GM12878 (cell line): ENCODE measurements at regions not wholly inside any gene's neighbourhood (a gene's known extent, or its start where the extent isn't known, plus 50 kb on each side); places are given as distances from the start of the nearest gene placed in this dataset.

ENCODE experiments used
- ATAC-seq: fragments of 200-7000 bp; cut with Tn5 transposase; 3 replicates; pipeline ENCODE4 v1.9.1; 2020; ENCODE audit warnings: mild to moderate bottlenecking, moderate library complexity
- BruUV-seq: library from RNA; stranded (reverse); fragments of 400-500 nt; replicated peaks from 2 replicates; lab custom pipeline; 2021; lab: Mats Ljungman, UMichigan
- CTCF ChIA-PET: fragments of 300-600 bp; sonication (Branson Sonifier 250); formaldehyde crosslinking; extraction: SDS; loops from one replicate; lab custom pipeline; 2021; ENCODE audit warnings: inconsistent platforms; lab: Yijun Ruan, JAX
- POLR2A ChIA-PET: fragments of 350-600 bp; formaldehyde crosslinking; extraction: SDS; loops from one replicate; lab custom pipeline; 2021; ENCODE audit warnings: inconsistent platforms; lab: Charles Lee
- RAD21 ChIA-PET: fragments of 300-600 bp; sonication (Branson Sonifier 250); formaldehyde crosslinking; loops from one replicate; lab custom pipeline; 2023; ENCODE audit warnings: antibody characterized with exemption; ENCODE audit not compliant: unreplicated experiment; lab: Charles Lee
- SMC1A ChIA-PET: fragments of 300-600 bp; sonication (Branson Sonifier 250); formaldehyde crosslinking; loops from one replicate; lab custom pipeline; 2023; ENCODE audit not compliant: unreplicated experiment, uncharacterized antibody; lab: Charles Lee
- DNase-seq: peaks from one replicate; pipeline ENCODE4 v3.0.0-alpha.2; 2011; ENCODE audit warnings: low read depth, low spot score
- FAIRE-seq: peaks from 3 replicates; lab custom pipeline; 2011; peaks lifted over from hg19 to GRCh38; lab: Jason Lieb, UNC
- H2AFZ ChIP-seq: 2 replicates; pipeline ENCODE4 v1.6.0; 2011; ENCODE audit warnings: low read depth, low read length, control low read depth; ENCODE audit not compliant: control insufficient read depth
- H3K27ac ChIP-seq: 2 replicates; pipeline ENCODE4 v1.5.1; 2011; ENCODE audit warnings: control low read depth; ENCODE audit not compliant: control insufficient read depth, insufficient read depth
- H3K27me3 ChIP-seq, 2 experiments: replicated peaks in 1 of 2; 2 replicates each; pipeline versions ENCODE4 v1.6.0 to v1.6.1; 2011; ENCODE audit warnings: low read length in 1 of 2; ENCODE audit not compliant: control insufficient read depth in 2 of 2, insufficient read depth in 2 of 2
- H3K36me3 ChIP-seq, 2 experiments: 2 replicates each; pipeline ENCODE4 v1.5.1; 2011; ENCODE audit warnings: low read length in 1 of 2; ENCODE audit not compliant: control insufficient read depth in 2 of 2, insufficient read depth in 2 of 2
- H3K4me1 ChIP-seq: 2 replicates; pipeline ENCODE4 v1.6.1; 2011; ENCODE audit warnings: mild to moderate bottlenecking, low read length, moderate library complexity, mixed read lengths; ENCODE audit not compliant: control insufficient read depth, insufficient read depth
- H3K4me2 ChIP-seq: 2 replicates; pipeline ENCODE4 v1.6.0; 2011; ENCODE audit warnings: control low read depth; ENCODE audit not compliant: control insufficient read depth, insufficient read depth
- H3K4me3 ChIP-seq: fragments of 200-600 bp; sonication (generic); 2 replicates; pipeline ENCODE4 v1.5.1; 2016
- H3K79me2 ChIP-seq: 2 replicates; pipeline ENCODE4 v1.6.0; 2011; ENCODE audit warnings: low read length; ENCODE audit not compliant: control insufficient read depth, insufficient read depth
- H3K9ac ChIP-seq: 2 replicates; pipeline ENCODE4 v1.8.0; 2011; ENCODE audit warnings: low read length, control low read depth, mixed read lengths; ENCODE audit not compliant: control insufficient read depth, insufficient read depth
- H3K9me3 ChIP-seq: replicated peaks from 3 replicates; pipeline ENCODE4 v1.5.1; 2011; ENCODE audit warnings: mild to moderate bottlenecking, low read length; ENCODE audit not compliant: control insufficient read depth, insufficient read depth
- H4K20me1 ChIP-seq: 2 replicates; pipeline ENCODE4 v1.6.0; 2011; ENCODE audit not compliant: control insufficient read depth, insufficient read depth
- CBX3 ChIP-seq: fragments of 200-600 bp; sonication (generic); IDR thresholded peaks from 2 replicates; pipeline ENCODE4 v1.6.1; 2016; ENCODE audit warnings: low read depth, borderline replicate concordance
- IRF4 ChIP-seq: IDR thresholded peaks from 2 replicates; pipeline ENCODE4 v1.6.1; 2011; ENCODE audit warnings: low read depth, low read length
- JUNB ChIP-seq: IDR thresholded peaks from 2 replicates; pipeline ENCODE4 v1.6.1; 2016; ENCODE audit warnings: antibody characterized with exemption, mild to moderate bottlenecking
- PML ChIP-seq: IDR thresholded peaks from 2 replicates; pipeline ENCODE4 v1.6.1; 2012; ENCODE audit warnings: low read length, inconsistent platforms
- RCOR1 ChIP-seq: conservative IDR thresholded peaks from 2 replicates; pipeline ENCODE4 v1.6.1; 2012; ENCODE audit warnings: low read depth, low read length, improper control_type of control experiment
- SPI1 ChIP-seq: IDR thresholded peaks from 2 replicates; pipeline ENCODE4 v1.6.1; 2011; ENCODE audit warnings: low read depth, mild to moderate bottlenecking, low read length, moderate library complexity, borderline replicate concordance; ENCODE audit not compliant: insufficient read depth
- SREBF2 ChIP-seq: IDR thresholded peaks from 2 replicates; pipeline ENCODE4 v1.6.1; 2012; ENCODE audit warnings: mild to moderate bottlenecking, low read length
- TARDBP ChIP-seq: IDR thresholded peaks from 2 replicates; pipeline ENCODE4 v1.6.1; 2016; ENCODE audit warnings: borderline replicate concordance
- YBX1 ChIP-seq: fragments of 450-650 bp; IDR thresholded peaks from 2 replicates; pipeline ENCODE4 v1.6.1; 2016; ENCODE audit warnings: antibody characterized with exemption
- ZBTB33 ChIP-seq: fragments of 450-650 bp; IDR thresholded peaks from 2 replicates; pipeline ENCODE4 v1.6.1; 2017; ENCODE audit warnings: mild to moderate bottlenecking
- WGBS: methylation state at CpG from one replicate; pipeline ENCODE4 v1.1.6; 2016; ENCODE audit warnings: low lambda C conversion rate; ENCODE audit not compliant: insufficient replicate concordance, insufficient coverage; ENCODE audit errors: missing lambda C conversion rate; 5-methylcytosine and 5-hydroxymethylcytosine counted together
- in situ Hi-C: fragments of 300-500 bp; cut with MboI; formaldehyde crosslinking; loops from 9 replicates; pipeline ENCODE4 v1.14.3; 2018; ENCODE audit warnings: mixed read lengths
- intact Hi-C: fragments of 100-400 bp; cut with micrococcal nuclease; formaldehyde crosslinking; loops from one replicate; pipeline ENCODE4 v1.14.2; 2022; ENCODE audit not compliant: unreplicated experiment
- TF ChIP-seq, protein P1 (sequence below): IDR thresholded peaks from 2 replicates; pipeline ENCODE4 v1.6.1; 2012; ENCODE audit warnings: low read depth, low read length, improper control_type of control experiment
- TF ChIP-seq, protein P2 (sequence below): fragments of 450-650 bp; IDR thresholded peaks from 2 replicates; pipeline ENCODE4 v1.6.1; 2017; ENCODE audit warnings: antibody characterized with exemption, mild to moderate bottlenecking, moderate library complexity
- TF ChIP-seq, protein P3 (sequence below), 3 experiments: IDR thresholded peaks in 2 of 3; conservative IDR thresholded peaks in 1 of 3; 2 replicates each; pipeline ENCODE4 v1.5.1; 2011; ENCODE audit warnings: low read depth in 3 of 3, low read length in 3 of 3, mild to moderate bottlenecking in 3 of 3, control low read depth in 2 of 3, moderate library complexity in 2 of 3, inconsistent platforms in 1 of 3, mixed read lengths in 1 of 3; ENCODE audit not compliant: control insufficient read depth in 2 of 3, insufficient read depth in 1 of 3; ENCODE audit errors: extremely low read depth in 1 of 3

- ChIA-PET POLR2A (no interaction called here), RAD21 (no interaction called here), SMC1A (no interaction called here), CTCF (no interaction called here)
- Histone ChIP-seq H3K4me2 (no peak overlapping the region), H4K20me1 (no peaks in the 10 kb centered on the region), H3K79me2 (no peaks in the 10 kb centered on the region), H3K27me3 (no peaks in the 10 kb centered on the region; a peak in 2 of 4 replicates), H3K9ac (no peak overlapping the region), H3K9me3 (no peaks in the 10 kb centered on the region; the same call in 2 of the 3 replicates), H3K4me3 (no peak overlapping the region), H3K27ac (no peak overlapping the region), H2AFZ (no peak overlapping the region), H3K36me3 (no peaks in the 10 kb centered on the region), H3K4me1 (no peaks in the 10 kb centered on the region)
- in situ Hi-C loops (no loop called here), intact Hi-C loops (no loop called here)
- ATAC-seq (no peak), FAIRE-seq (no peak), DNase-seq (no peak)
- whole genome bisulfite sequencing = 30% methylated on average over 8 of the region's 8 CpGs
- BruUV-seq = no TSS peak
- TF ChIP-seq ZBTB33 (no peak), SPI1 (no peak), PML (no peak), RCOR1 (no peak), YBX1 (no peak), JUNB (no peak)
- TF ChIP-seq, protein P1, sequence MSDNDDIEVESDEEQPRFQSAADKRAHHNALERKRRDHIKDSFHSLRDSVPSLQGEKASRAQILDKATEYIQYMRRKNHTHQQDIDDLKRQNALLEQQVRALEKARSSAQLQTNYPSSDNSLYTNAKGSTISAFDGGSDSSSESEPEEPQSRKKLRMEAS = no peak
Observed at GRCh38 chr2:234403074-234403473, 93.8 kb downstream of the ARL4C start.

DNA sequence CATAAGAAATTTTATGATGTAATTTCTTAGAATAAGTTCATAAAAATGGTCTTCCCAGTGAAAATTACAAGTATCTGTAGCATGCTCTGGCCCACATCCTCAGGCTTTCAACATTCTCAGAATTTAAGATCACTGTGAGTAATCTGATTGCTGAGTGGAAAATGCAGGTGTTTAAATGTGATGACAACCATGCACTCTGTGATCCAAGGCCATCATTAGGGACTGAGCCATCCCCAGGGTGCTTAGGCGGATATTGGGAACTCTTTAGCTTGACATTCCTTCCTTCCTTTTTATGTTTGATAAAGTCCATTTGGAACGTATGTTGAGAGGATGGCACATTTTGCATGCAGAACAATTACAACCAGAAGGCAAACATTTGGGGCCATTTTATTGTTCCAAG lies 95.5 kb downstream of the ARL4C start:
- in situ Hi-C loops (no loop called here), intact Hi-C loops (no loop called here)
- Histone ChIP-seq H3K4me2 (no peak overlapping the region), H3K27ac (no peak overlapping the region), H4K20me1 (no peaks in the 10 kb centered on the region), H3K79me2 (no peaks in the 10 kb centered on the region), H3K36me3 (no peaks in the 10 kb centered on the region), H3K9me3 (no peaks in the 10 kb centered on the region; the same call in 2 of the 3 replicates), H3K4me3 (no peak overlapping the region), H3K4me1 (no peaks in the 10 kb centered on the region), H3K9ac (no peak overlapping the region), H2AFZ (no peak overlapping the region), H3K27me3 (no peaks in the 10 kb centered on the region; a peak in 2 of 4 replicates)
- DNase-seq (no peak), ATAC-seq (no peak), FAIRE-seq (no peak)
- CTCF ChIA-PET = no interaction called here
- no TSS peak for BruUV-seq
- POLR2A ChIA-PET = no interaction called here
- SMC1A ChIA-PET = no interaction called here
- RAD21 ChIA-PET = no interaction called here
- 43% methylated on average over 2 of the region's 2 CpGs for WGBS
- TF ChIP-seq CBX3 (no peak), SREBF2 (no peak), IRF4 (no peak), TARDBP (no peak), JUNB (no peak)
- TF ChIP-seq, protein P2, sequence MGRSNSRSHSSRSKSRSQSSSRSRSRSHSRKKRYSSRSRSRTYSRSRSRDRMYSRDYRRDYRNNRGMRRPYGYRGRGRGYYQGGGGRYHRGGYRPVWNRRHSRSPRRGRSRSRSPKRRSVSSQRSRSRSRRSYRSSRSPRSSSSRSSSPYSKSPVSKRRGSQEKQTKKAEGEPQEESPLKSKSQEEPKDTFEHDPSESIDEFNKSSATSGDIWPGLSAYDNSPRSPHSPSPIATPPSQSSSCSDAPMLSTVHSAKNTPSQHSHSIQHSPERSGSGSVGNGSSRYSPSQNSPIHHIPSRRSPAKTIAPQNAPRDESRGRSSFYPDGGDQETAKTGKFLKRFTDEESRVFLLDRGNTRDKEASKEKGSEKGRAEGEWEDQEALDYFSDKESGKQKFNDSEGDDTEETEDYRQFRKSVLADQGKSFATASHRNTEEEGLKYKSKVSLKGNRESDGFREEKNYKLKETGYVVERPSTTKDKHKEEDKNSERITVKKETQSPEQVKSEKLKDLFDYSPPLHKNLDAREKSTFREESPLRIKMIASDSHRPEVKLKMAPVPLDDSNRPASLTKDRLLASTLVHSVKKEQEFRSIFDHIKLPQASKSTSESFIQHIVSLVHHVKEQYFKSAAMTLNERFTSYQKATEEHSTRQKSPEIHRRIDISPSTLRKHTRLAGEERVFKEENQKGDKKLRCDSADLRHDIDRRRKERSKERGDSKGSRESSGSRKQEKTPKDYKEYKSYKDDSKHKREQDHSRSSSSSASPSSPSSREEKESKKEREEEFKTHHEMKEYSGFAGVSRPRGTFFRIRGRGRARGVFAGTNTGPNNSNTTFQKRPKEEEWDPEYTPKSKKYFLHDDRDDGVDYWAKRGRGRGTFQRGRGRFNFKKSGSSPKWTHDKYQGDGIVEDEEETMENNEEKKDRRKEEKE = no peak
- TF ChIP-seq, protein P3, sequence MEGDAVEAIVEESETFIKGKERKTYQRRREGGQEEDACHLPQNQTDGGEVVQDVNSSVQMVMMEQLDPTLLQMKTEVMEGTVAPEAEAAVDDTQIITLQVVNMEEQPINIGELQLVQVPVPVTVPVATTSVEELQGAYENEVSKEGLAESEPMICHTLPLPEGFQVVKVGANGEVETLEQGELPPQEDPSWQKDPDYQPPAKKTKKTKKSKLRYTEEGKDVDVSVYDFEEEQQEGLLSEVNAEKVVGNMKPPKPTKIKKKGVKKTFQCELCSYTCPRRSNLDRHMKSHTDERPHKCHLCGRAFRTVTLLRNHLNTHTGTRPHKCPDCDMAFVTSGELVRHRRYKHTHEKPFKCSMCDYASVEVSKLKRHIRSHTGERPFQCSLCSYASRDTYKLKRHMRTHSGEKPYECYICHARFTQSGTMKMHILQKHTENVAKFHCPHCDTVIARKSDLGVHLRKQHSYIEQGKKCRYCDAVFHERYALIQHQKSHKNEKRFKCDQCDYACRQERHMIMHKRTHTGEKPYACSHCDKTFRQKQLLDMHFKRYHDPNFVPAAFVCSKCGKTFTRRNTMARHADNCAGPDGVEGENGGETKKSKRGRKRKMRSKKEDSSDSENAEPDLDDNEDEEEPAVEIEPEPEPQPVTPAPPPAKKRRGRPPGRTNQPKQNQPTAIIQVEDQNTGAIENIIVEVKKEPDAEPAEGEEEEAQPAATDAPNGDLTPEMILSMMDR (IDR thresholded peaks at IDR 0.05 in 2 of 3, conservative IDR thresholded peaks at IDR 0.05 in 1 of 3; ENCODE audit: control insufficient read depth in 2 of 3, extremely low read depth in 1 of 3, insufficient read depth in 1 of 3, low read depth in 3 of 3, low read length in 3 of 3) = no peak
